SKM-1 treated with dmso at 0.1 percent for 144 hours (cell line): ENCODE measurements at regions not wholly inside any gene's neighbourhood (a gene's known extent, or its start where the extent isn't known, plus 50 kb on each side); places are given as distances from the start of the nearest gene placed in this dataset.
"Not testable (repeated sequence)": the region's sequence is repeated elsewhere in the genome, so short reads cannot be mapped to it uniquely, and the experiment has no call there.

Experiments used
- DNase-seq: peaks from one replicate; lab custom pipeline; 2025; ENCODE audit not compliant: unreplicated experiment; lab: John Stamatoyannopoulos, UW

- no peak for DNase-seq
Measured at GRCh38 chr12:42924482-42924881, 334.9 kb upstream of the PRICKLE1 start.

GRCh38 chr12:42923583-42923982 is 334.0 kb upstream of the PRICKLE1 start:
- DNase-seq = no peak

GRCh38 chr12:42923156-42923555 is 333.6 kb upstream of the PRICKLE1 start:
- no peak for DNase-seq

- no peak for DNase-seq
Measured at GRCh38 chr12:42922505-42922850, 332.9 kb upstream of the PRICKLE1 start.

GRCh38 chr12:42921741-42922504 is 332.4 kb upstream of the PRICKLE1 start:
- DNase-seq = no peak

- no peak for DNase-seq
Measured at GRCh38 chr12:42919691-42920090, 330.1 kb upstream of the PRICKLE1 start.

GRCh38 chr12:42918443-42918842 is 328.9 kb upstream of the PRICKLE1 start:
- DNase-seq = no peak

GRCh38 chr12:42916143-42916542 is 326.6 kb upstream of the PRICKLE1 start:
- DNase-seq = no peak

- DNase-seq = no peak
Measured at GRCh38 chr12:42915426-42915825, 325.9 kb upstream of the PRICKLE1 start.

- no peak for DNase-seq
Measured at GRCh38 chr12:42912367-42912766, 322.8 kb upstream of the PRICKLE1 start.

- DNase-seq = no peak
Measured at GRCh38 chr12:42910656-42911055, 321.1 kb upstream of the PRICKLE1 start.

- no peak for DNase-seq
Measured at GRCh38 chr12:42908712-42909111, 319.2 kb upstream of the PRICKLE1 start.

- not testable (repeated sequence) for DNase-seq
Measured at GRCh38 chr12:42906801-42907200, 317.3 kb upstream of the PRICKLE1 start.

- DNase-seq = no peak
Measured at GRCh38 chr12:42905419-42905705, 315.8 kb upstream of the PRICKLE1 start.

GRCh38 chr12:42904683-42905418 is 315.3 kb upstream of the PRICKLE1 start:
- DNase-seq = no peak

GRCh38 chr12:42903736-42904135 is 314.2 kb upstream of the PRICKLE1 start:
- no peak for DNase-seq

GRCh38 chr12:42902001-42902400 is 312.5 kb upstream of the PRICKLE1 start:
- no peak for DNase-seq

- no peak for DNase-seq
Measured at GRCh38 chr12:42893803-42894202, 304.3 kb upstream of the PRICKLE1 start.

- DNase-seq = no peak
Measured at GRCh38 chr12:42892702-42893551, 303.4 kb upstream of the PRICKLE1 start.

GRCh38 chr12:42887657-42888056 is 298.1 kb upstream of the PRICKLE1 start:
- no peak for DNase-seq

GRCh38 chr12:42886160-42886559 is 296.6 kb upstream of the PRICKLE1 start:
- DNase-seq = no peak

GRCh38 chr12:42885677-42886076 is 296.1 kb upstream of the PRICKLE1 start:
- DNase-seq = no peak
